Suprapubic skin (tissue), 3 donors: ENCODE measurements at regions not wholly inside any gene's neighbourhood (a gene's known extent, or its start where the extent isn't known, plus 50 kb on each side); places are given as distances from the start of the nearest gene placed in this dataset.

Source experiments
- POLR2AphosphoS5 ChIP-seq, 3 donors: sonication (generic); formaldehyde crosslinking; IDR thresholded peaks; one replicate each; pipeline ENCODE4 v1.6.1; 2017; ENCODE audit warnings: antibody characterized with exemption in 3 of 3
- TF ChIP-seq, protein P1 (sequence below), 2 donors: fragments of 200-600 bp in 1 of 2; fragments of 450-650 bp in 1 of 2; sonication (generic) in 1 of 2; IDR thresholded peaks; one replicate each; pipeline ENCODE4 v1.5.1; 2016 to 2019; ENCODE audit warnings: antibody characterized with exemption in 2 of 2, mild to moderate bottlenecking in 1 of 2, moderate library complexity in 1 of 2

DNA sequence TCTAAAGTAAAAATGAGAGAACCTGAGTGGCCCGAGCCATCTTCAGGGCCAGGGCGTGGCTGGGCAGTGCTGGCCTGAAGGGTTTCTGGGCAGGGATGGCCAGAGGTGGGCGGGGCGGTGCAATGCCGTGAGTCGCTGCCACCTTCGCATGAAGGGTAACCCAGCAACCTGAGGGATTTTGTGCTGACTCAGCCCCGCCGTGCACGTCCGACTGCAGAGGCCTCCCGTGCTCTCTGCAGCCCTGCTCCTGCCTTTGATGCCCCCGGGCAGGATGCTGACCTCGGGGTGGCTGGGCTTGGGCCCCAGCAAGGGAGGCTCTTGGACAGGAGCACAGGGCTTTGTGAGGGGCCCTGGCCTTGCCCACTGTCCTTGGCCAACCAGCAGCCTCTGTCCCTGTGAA is 81.7 kb upstream of the GATA5 start:
- TF ChIP-seq, protein P1, sequence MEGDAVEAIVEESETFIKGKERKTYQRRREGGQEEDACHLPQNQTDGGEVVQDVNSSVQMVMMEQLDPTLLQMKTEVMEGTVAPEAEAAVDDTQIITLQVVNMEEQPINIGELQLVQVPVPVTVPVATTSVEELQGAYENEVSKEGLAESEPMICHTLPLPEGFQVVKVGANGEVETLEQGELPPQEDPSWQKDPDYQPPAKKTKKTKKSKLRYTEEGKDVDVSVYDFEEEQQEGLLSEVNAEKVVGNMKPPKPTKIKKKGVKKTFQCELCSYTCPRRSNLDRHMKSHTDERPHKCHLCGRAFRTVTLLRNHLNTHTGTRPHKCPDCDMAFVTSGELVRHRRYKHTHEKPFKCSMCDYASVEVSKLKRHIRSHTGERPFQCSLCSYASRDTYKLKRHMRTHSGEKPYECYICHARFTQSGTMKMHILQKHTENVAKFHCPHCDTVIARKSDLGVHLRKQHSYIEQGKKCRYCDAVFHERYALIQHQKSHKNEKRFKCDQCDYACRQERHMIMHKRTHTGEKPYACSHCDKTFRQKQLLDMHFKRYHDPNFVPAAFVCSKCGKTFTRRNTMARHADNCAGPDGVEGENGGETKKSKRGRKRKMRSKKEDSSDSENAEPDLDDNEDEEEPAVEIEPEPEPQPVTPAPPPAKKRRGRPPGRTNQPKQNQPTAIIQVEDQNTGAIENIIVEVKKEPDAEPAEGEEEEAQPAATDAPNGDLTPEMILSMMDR (IDR thresholded peaks at IDR 0.05): no peak
- no peak for TF ChIP-seq POLR2AphosphoS5 (IDR thresholded peaks at IDR 0.05)
